ENCODE measurements at regions not wholly inside any gene's neighbourhood (a gene's known extent, or its start where the extent isn't known, plus 50 kb on each side); places are given as distances from the start of the nearest gene placed in this dataset.

DNA sequence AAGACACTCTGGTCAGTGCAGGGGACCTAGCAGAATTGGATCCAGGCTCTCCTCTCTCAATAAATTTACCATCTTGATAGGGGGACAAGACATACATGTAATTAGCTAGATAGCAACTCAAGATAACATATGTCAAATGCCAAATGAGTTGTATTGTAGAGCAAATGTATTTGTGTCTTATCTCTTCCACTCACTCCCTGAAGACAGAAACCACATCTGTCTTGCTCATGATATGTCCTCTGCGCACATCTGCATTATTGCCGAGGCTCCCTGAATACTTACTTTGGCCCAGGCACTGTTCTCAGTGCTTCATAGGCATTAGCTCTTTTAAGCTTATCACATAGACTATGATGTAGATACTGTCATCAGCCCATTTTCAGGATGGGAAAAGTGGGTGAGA is 122.9 kb upstream of the GATA6 start:
- TF ChIP-seq CTCF (IDR thresholded peaks at IDR 0.05) = no peak
- TF ChIP-seq POLR2A (IDR thresholded peaks at IDR 0.05) = no peak
